Activated CD8-positive, alpha-beta memory T cell treated with anti-CD3 and anti-CD28 coated beads for 48 hours (primary cell): ENCODE measurements at regions not wholly inside any gene's neighbourhood (a gene's known extent, or its start where the extent isn't known, plus 50 kb on each side); places are given as distances from the start of the nearest gene placed in this dataset.
A peak's percentile ranks its signal among the peaks of the same experiment; 100 is the strongest.
"Not testable (repeated sequence)": the region's sequence is repeated elsewhere in the genome, so short reads cannot be mapped to it uniquely, and the experiment has no call there.

Experiments used
- DNase-seq, 3 experiments: peaks; one replicate each; pipeline ENCODE4 v3.0.0-alpha.2; 2020; ENCODE audit warnings: low read depth in 2 of 3, low spot score in 2 of 3

- no peak for DNase-seq
Measured at GRCh38 chr1:222012816-222013215, 270.9 kb upstream of the DUSP10 start.

GRCh38 chr1:222010306-222010705 is 268.4 kb upstream of the DUSP10 start:
- no peak for DNase-seq

GRCh38 chr1:222009105-222009730 is 267.3 kb upstream of the DUSP10 start:
- no peak for DNase-seq

DNA sequence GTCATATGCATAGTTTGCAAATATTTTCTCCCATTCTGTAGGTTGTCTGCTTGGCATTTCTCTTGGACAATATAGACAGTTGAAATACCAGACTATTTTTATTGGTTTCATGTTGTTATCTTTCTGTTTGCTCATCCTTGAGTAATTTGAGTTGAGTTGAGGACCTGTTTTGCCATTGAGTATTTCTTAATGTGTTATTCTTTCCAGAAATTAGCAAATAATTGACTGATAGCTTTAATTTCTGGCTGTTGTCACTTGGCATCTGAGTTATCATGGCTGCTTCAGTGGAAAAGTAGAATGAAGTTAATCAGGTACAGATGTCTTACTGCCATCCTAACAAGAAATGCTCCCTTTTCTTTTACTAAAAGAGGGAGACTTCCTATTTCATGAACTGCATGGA is 264.8 kb upstream of the DUSP10 start:
- no peak for DNase-seq

- DNase-seq = no peak
Measured at GRCh38 chr1:222004784-222005183, 262.9 kb upstream of the DUSP10 start.

GRCh38 chr1:222004034-222004433 is 262.1 kb upstream of the DUSP10 start:
- DNase-seq = no peak

- no peak for DNase-seq
Measured at GRCh38 chr1:222002503-222002902, 260.6 kb upstream of the DUSP10 start.

DNA sequence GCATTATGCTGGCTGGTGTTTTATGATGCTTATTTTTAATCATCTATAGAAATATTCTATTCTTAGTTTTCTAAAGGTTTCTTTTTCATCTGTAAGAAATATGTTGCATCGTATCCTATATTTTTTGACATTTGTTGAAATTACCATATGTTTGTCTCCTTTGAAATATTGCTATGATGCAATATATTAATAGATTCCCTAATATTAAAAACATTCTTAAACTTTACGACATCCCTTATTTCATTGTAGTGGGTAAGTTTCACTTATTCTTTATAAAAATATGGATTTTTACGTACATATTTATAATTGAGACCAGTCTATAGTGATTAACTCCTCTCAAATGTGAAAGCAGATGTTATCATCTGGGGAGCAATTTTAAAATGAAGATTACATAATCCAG is 258.2 kb upstream of the DUSP10 start:
- no peak for DNase-seq

DNA sequence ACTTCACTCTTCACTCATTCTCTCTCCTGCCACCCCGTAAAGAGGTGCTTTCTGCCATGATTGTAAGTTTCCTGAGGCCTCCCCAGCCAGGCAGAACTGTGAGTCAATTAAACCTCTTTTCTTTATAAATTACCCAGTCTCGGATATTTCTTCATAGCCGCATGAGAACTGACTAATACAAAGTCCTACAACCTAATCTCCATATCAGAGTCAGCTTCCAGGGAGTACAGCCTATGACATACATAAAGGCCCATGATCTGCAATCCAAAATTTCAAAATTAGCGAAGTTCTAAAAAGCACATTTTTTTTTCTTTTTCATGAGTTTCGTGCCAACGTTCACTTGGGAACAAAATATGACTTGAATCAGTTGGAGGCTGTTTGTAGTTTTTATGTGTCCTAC is 256.9 kb upstream of the DUSP10 start:
- no peak for DNase-seq

DNA sequence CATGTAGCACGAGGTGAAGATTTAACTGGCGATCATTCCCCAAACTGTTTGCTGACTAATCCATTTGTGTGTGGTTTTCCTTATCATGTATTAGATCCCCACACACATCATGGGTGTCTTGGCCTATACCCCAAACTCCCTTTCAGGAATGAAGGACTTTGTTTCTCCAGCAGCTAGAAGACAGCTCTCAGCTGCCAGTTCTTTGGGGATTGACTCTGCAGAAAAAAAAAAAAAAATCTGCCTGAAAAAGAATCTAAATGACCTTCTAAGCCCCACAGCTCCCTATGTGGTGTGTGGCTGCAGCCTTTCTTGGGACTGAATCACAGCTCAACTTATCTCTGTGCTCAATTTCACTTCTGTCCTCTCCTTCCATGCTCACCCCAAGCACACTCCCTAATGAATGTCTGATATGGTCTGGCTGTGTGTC is 256.3 kb upstream of the DUSP10 start:
- DNase-seq = no peak

DNA sequence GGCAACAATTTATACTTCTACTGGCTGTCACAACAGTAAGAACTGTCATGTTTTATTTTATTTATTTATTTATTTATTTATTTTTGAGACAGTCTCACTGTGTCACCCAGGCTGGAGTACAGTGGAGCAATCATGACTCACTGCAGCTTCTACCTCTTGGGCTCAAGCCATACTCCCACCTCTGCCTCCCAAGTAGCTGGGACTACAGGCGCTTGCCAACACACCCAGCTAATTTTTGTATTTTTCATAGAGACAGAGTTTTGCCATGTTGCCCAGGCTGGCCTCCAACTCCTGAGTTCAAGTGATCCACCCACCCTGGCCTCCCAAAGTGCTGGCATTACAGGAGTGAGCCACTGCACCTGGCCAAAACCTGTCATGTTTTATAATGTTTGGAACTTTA is 255.1 kb upstream of the DUSP10 start:
- not testable (repeated sequence) for DNase-seq

DNA sequence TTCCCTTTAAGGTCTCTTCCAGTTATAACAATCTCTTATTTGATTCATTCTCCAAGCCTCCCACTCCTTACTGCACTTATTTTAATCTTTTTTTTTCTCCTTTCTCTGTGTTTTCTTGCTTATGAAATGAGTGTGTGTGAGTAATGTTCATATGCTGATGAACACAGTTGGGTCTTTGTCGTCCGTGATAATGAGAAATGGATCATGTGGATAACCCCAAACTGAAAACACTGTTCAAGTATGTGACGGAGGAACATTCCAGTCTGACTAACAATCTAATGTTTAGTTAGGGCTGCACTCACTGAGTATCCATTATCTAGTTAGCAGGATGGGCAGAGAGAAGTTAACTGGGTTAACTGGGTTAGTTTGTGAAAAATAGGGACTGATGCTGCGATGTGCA is 253.1 kb upstream of the DUSP10 start:
- no peak for DNase-seq

GRCh38 chr1:221994274-221994698 is 252.4 kb upstream of the DUSP10 start:
- peak in 2 of 3 experiments; percentile 2 to 16 for DNase-seq

- DNase-seq = no peak
Measured at GRCh38 chr1:221993444-221993948, 251.6 kb upstream of the DUSP10 start.

- no peak for DNase-seq
Measured at GRCh38 chr1:221992427-221992826, 250.5 kb upstream of the DUSP10 start.

DNA sequence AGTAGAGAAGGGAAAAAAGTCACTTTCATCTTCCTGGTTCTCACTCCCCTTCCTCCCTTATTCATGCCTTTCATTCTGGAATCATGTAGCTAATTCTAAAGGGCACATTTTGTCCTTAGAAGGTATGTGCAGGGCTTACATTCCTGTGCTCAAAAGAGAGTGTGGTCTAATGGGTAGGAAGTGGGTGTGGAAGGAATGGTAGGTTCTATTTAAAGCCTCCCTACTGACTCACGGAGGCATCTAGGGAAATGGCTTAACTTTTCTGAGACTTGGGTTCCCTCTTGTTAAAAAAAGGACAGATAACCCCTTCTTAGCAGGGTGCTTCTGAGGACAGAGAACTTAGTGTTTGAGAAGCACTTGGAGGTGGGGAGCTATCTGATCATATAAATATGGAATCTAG is 249.3 kb upstream of the DUSP10 start:
- DNase-seq = no peak

GRCh38 chr1:221989741-221990140 is 247.9 kb upstream of the DUSP10 start:
- no peak for DNase-seq

DNA sequence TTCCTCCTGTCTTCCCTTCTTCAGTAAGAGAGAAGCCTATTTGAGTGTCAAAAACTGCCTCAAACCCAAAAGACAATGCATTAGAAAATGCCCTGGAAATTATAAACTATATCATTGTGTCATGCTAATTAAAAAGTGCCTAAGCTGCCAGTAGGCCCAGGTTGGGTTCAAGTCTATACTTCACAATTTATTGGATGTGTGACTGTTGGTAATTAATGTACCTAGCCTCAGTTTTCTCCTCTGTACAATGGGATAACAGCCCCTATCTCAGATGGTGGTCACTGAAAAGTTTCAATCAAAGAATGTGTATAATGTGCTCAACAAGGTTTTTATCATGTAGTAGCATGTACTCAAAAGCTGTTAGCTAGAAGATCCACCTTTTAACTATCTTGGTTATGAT is 246.9 kb upstream of the DUSP10 start:
- no peak for DNase-seq

GRCh38 chr1:221987860-221988520 is 246.1 kb upstream of the DUSP10 start:
- DNase-seq = no peak

DNA sequence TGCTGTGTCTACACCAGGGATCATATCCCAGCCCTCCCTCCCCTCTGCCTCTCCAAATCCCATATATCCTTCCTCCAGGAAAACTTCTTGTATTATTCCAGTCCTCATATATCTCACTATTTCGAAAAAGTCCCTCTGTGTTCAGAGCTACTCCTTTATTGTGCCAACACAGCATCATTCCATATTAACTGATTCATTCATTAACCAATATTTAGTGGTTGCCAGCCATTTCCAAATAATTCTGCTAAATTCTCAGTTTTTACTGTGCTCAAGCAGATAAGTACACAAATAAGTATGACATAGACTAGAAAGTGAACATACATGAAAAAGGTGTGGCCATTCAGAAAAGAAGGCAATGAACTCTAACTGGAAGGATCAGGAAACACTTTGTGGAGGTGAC is 241.6 kb upstream of the DUSP10 start:
- no peak for DNase-seq

GRCh38 chr1:221981461-221981860 is 239.6 kb upstream of the DUSP10 start:
- DNase-seq = no peak

DNA sequence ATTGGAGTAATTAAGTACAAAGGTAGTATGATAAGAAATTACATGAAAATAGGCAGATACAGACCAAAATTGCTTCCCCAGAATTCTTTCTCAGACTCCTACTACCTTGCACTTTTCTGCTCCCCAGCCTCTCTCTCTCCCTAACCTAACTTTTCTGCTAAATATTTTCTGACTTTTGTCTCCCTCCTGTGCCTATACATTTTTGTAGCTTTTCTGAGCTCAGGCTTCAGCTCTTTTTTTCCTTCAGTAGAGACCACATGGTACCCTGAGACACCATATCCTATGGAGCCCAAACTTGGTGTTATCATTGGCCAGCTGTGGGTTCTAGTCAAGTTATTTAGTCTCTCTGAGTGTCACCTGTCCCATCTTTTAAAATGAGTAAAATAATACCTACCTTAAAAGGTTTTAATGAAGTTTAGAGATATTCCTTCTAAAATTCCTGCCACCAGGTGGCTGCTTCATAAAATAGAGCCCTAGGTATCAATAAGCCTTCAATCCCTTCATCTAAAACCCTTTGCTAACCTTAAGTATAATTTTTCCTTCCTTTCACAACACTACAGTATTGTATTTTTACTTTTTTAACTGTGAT is 237.6 kb upstream of the DUSP10 start:
- DNase-seq = no peak
